Left lung (tissue), 4 donors: ENCODE measurements at regions not wholly inside any gene's neighbourhood (a gene's known extent, or its start where the extent isn't known, plus 50 kb on each side); places are given as distances from the start of the nearest gene placed in this dataset.
"Not testable (repeated sequence)": the region's sequence is repeated elsewhere in the genome, so short reads cannot be mapped to it uniquely, and the experiment has no call there.

Source experiments
- ATAC-seq: fragments of 200-7000 bp; cut with Tn5 transposase; one replicate; pipeline ENCODE4 v1.9.1; 2020; ENCODE audit warnings: moderate library complexity
- DNase-seq, 4 donors: peaks; one replicate each; pipeline ENCODE4 v3.0.0-alpha.2; 2013 to 2020
- H3K27ac ChIP-seq, 2 donors: fragments of 200-600 bp; sonication (generic) in 1 of 2; one replicate each; pipeline versions ENCODE4 v1.5.0 to v1.8.0; 2020 to 2021
- H3K27me3 ChIP-seq, 2 donors: fragments of 200-600 bp; sonication (generic) in 1 of 2; one replicate each; pipeline versions ENCODE4 v1.5.0 to v1.8.0; 2020 to 2021
- H3K36me3 ChIP-seq, 2 donors: fragments of 200-600 bp; sonication (generic) in 1 of 2; one replicate each; pipeline versions ENCODE4 v1.5.0 to v1.8.0; 2020 to 2021
- H3K4me1 ChIP-seq, 2 donors: fragments of 200-600 bp; one replicate each; pipeline ENCODE4 v1.8.0; 2021
- H3K4me3 ChIP-seq, 2 donors: fragments of 200-600 bp; sonication (generic) in 1 of 2; one replicate each; pipeline versions ENCODE4 v1.5.0 to v1.8.0; 2020 to 2021; ENCODE audit warnings: mild to moderate bottlenecking in 1 of 2
- H3K9me3 ChIP-seq, 2 donors: fragments of 200-600 bp; sonication (generic) in 1 of 2; one replicate each; pipeline versions ENCODE4 v1.5.0 to v1.8.0; 2020 to 2021
- CTCF ChIP-seq, 2 donors: fragments of 200-600 bp; sonication (generic) in 1 of 2; IDR thresholded peaks; one replicate each; pipeline versions ENCODE4 v1.5.0 to v1.8.0; 2021; ENCODE audit warnings: antibody characterized with exemption in 2 of 2
- intact Hi-C, 2 donors: fragments of 100-400 bp; cut with DNase I; formaldehyde crosslinking; loops; one replicate each; pipeline versions ENCODE4 v1.11.2 to v1.14.2; 2022
- donor health status: DM: no; HTN: yes; CAD: no.
- donor health status: DM: no; HTN: no; CAD: no.

GRCh38 chr2:234156326-234156725 is 105.8 kb downstream of the SPP2 start:
- no peak for DNase-seq
- Histone ChIP-seq H3K4me3 (no peak overlapping the region), H3K27me3 (no peaks in the 10 kb centered on the region), H3K9me3 (no peaks in the 10 kb centered on the region), H3K36me3 (no peaks in the 10 kb centered on the region), H3K4me1 (no peaks in the 10 kb centered on the region), H3K27ac (no peak overlapping the region)
- no peak for ATAC-seq
- no peak for TF ChIP-seq CTCF (IDR thresholded peaks at IDR 0.05)
- intact Hi-C loops: no loop called here

DNA sequence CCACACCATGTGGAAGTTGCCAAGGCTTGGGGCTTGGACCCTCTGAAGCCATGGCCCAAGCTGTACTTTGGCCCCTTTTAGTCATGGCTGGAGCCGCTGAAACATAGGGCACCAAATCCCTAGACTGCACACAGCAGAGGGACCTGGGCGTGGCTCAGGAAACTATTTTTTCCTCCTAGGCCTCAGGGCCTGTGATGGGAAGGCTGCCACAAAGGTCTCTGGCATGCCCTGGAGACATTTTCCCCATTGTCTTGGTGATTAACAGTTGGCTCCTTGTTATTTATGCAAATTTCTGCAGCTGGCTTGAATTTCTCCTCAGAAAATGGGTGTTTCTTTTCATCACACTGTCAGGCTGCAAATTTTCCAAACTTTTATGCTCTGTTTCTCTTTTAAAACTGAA is 102.3 kb downstream of the SPP2 start:
- H3K36me3 ChIP-seq, H3K4me3 ChIP-seq, H3K4me1 ChIP-seq, DNase-seq, H3K27ac ChIP-seq, H3K27me3 ChIP-seq, ATAC-seq, H3K9me3 ChIP-seq, intact Hi-C loops: not testable (repeated sequence)

GRCh38 chr2:234147335-234147861 is 96.9 kb downstream of the SPP2 start:
- Histone ChIP-seq H3K27me3 (no peaks in the 10 kb centered on the region), H3K4me3 (no peak overlapping the region), H3K36me3 (no peaks in the 10 kb centered on the region), H3K4me1 (no peaks in the 10 kb centered on the region), H3K27ac (no peak overlapping the region), H3K9me3 (no peaks in the 10 kb centered on the region)
- no peak for DNase-seq
- no peak for TF ChIP-seq CTCF (IDR thresholded peaks at IDR 0.05)
- intact Hi-C loops: no loop called here
- no peak for ATAC-seq

DNA sequence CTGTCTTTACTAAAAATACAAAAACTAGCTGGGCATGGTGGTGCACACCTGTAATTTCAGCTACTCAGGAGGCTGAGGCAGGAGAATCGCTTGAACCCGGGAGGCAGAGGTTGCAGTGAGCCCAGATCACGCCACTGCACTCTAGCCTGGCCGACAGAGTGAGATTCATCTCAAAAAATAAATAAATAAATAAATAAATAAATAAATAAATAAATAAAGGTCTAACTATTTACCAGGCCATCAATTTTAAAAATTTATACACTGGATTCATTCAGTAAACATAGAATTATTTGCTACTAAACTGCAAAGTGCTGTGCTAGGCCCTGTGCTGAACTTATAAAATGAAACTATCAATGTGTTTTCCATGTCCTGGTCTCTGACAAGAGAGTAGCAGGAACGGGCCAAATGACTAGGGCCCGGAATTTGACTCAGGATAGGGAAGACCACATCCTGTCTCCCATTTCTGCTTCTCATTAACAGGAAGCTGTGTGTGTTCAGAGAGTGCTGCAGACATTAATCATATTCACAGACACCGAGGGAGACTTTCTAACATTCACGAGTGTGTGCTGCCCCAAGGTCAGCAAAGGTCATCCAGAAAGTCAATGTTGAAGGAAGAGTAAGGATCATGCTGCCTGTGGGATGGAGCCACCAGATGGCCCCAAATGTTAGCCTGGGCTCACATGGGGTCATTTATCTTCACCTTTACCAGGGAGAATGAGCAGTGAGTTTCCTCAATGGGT is 95.8 kb downstream of the SPP2 start:
- no peak overlapping the region for H3K27ac ChIP-seq
- DNase-seq (no peak), ATAC-seq (peak; percentile 52)
- TF ChIP-seq CTCF (IDR thresholded peaks at IDR 0.05): no peak
- intact Hi-C loops: no loop called here
- no peaks in the 10 kb centered on the region for H3K4me1 ChIP-seq
- no peaks in the 10 kb centered on the region for H3K27me3 ChIP-seq
- H3K4me3 ChIP-seq: no peak overlapping the region
- no peaks in the 10 kb centered on the region for H3K9me3 ChIP-seq
- no peaks in the 10 kb centered on the region for H3K36me3 ChIP-seq

GRCh38 chr2:234145511-234145910 is 95.0 kb downstream of the SPP2 start:
- H3K27me3 ChIP-seq: no peaks in the 10 kb centered on the region
- H3K27ac ChIP-seq: no peak overlapping the region
- no peaks in the 10 kb centered on the region for H3K9me3 ChIP-seq
- TF ChIP-seq CTCF (IDR thresholded peaks at IDR 0.05): no peak
- DNase-seq: no peak
- ATAC-seq: no peak
- no peaks in the 10 kb centered on the region for H3K4me1 ChIP-seq
- no peak overlapping the region for H3K4me3 ChIP-seq
- intact Hi-C loops: no loop called here
- no peaks in the 10 kb centered on the region for H3K36me3 ChIP-seq

DNA sequence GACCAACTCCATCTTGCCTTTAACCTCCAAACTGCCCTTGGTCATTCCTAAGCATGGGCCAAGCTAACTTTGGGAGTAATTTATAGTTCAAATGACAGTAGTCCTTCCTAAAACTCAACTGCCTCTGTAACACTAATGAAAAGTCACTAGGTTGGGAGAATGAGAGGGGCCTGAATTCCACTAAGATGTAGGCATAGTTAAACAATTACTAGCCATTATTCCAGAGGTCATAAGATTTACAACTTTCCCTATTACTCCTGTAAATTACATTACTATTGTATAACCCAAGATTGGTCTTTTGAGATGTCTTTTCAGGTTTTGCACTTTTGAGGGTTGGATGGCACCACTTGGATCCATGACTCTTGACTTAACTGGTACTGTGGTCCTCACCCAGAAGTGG is 94.6 kb downstream of the SPP2 start:
- Histone ChIP-seq H3K4me3 (no peak overlapping the region), H3K36me3 (no peaks in the 10 kb centered on the region), H3K9me3 (no peaks in the 10 kb centered on the region), H3K27me3 (no peaks in the 10 kb centered on the region), H3K27ac (no peak overlapping the region), H3K4me1 (no peaks in the 10 kb centered on the region)
- intact Hi-C loops: no loop called here
- TF ChIP-seq CTCF (IDR thresholded peaks at IDR 0.05): no peak
- DNase-seq (no peak), ATAC-seq (no peak)
